Urinary bladder (tissue), 3 donors: ENCODE measurements at regions not wholly inside any gene's neighbourhood (a gene's known extent, or its start where the extent isn't known, plus 50 kb on each side); places are given as distances from the start of the nearest gene placed in this dataset.
"Not testable (repeated sequence)": the region's sequence is repeated elsewhere in the genome, so short reads cannot be mapped to it uniquely, and the experiment has no call there.

Experiments used
- DNase-seq: peaks from one replicate; pipeline ENCODE4 v3.0.0-alpha.2; 2015; ENCODE audit errors: extremely low spot score
- H3K27ac ChIP-seq: one replicate; pipeline ENCODE4 v1.5.1; 2013; ENCODE audit warnings: low read depth, mild to moderate bottlenecking, moderate library complexity
- H3K36me3 ChIP-seq: one replicate; pipeline ENCODE4 v1.6.1; 2013; ENCODE audit warnings: mild to moderate bottlenecking, moderate library complexity; ENCODE audit not compliant: insufficient read depth
- H3K4me1 ChIP-seq: one replicate; pipeline ENCODE4 v1.6.1; 2013; ENCODE audit warnings: mild to moderate bottlenecking, moderate library complexity; ENCODE audit not compliant: insufficient read depth
- H3K4me3 ChIP-seq: one replicate; pipeline ENCODE4 v1.5.1; 2013; ENCODE audit warnings: low read depth, low read length
- WGBS: extraction: QIAGEN DNeasy Blood & Tissue Kit; methylation state at CpG from one replicate; pipeline ENCODE4 v1.1.7; 2013; 5-methylcytosine and 5-hydroxymethylcytosine counted together
- donor health status: healthy with polysubstance abuse.
- donor health status: healthy.

DNA sequence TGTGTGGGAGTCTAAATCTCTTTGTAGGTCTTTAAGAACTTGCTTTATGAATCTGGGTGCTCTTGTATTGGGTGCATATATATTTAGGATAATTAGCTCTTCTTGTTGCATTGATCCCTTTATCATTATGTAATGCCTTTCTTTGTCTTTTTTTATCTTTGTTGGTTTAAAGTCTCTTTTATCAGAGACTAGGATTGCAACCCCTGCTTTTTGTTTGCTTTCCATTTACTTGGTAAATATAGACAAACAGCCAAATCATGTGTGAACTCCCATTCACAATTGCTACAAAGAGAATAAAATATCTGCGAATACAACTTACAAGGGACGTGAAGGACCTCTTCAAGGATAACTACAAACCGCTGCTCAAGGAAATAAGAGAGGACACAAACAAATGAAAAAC, 198.2 kb upstream of the APCDD1 start:
- H3K36me3 ChIP-seq, H3K4me3 ChIP-seq, H3K4me1 ChIP-seq, H3K27ac ChIP-seq, DNase-seq: not testable (repeated sequence)
- WGBS = 96% methylated on average over 3 of the region's 3 CpGs

DNA sequence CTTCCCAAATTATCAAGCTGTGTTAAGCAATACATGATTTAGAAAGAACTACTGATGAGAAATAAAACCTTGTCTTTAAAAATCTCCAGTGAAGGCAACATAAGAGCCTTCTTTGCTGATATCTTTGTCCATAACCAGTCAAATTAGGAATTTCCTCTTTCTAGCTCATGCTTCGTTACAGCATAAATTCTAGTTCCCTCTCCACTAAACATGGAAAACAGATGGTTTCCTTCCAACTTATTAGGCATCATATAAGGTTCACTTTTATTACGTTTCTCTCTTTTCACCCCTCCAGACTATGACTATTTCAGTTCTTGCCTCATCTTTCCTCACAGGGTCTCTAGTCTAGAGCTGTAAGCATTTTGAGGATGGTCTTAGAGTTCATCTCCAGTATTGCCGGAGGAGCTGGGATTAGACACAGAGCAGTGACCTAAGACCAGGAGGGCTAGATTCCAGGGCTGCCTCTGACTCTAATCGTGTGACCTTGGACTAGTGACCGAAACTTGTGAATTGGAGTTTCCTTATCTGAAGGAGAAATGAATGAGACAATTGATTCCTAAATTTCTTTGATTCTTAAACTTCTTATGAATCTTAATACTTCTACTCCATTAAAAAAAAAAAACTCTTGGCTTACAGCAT, 195.5 kb upstream of the APCDD1 start:
- Histone ChIP-seq H3K4me3 (no peak overlapping the region), H3K27ac (no peak overlapping the region), H3K36me3 (no peaks in the 10 kb centered on the region), H3K4me1 (no peaks in the 10 kb centered on the region)
- DNase-seq = no peak
- 67% methylated on average over 5 of the region's 5 CpGs for WGBS

DNA sequence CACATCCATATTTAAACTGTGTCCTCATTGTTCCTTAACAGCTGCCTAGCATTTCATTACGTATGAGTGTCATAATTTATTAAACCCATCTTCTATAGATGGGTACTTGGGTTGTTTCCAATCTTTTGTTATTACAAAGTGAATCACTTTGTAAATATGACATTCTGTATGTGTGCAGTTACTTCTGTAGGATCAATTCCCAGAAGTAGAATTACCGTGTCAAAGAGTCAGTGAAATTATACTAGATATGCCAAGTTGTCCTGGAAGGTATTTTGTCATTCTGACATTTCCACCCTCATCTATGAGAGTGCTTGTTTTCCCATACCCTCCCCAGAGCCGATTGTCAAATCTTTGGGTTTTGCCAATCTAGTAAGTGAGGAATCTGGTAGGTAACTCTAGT, 194.5 kb upstream of the APCDD1 start:
- Histone ChIP-seq H3K4me3 (no peak overlapping the region), H3K27ac (no peak overlapping the region), H3K36me3 (no peaks in the 10 kb centered on the region), H3K4me1 (no peaks in the 10 kb centered on the region)
- 87% methylated on average over 3 of the region's 3 CpGs for WGBS
- DNase-seq = no peak

DNA sequence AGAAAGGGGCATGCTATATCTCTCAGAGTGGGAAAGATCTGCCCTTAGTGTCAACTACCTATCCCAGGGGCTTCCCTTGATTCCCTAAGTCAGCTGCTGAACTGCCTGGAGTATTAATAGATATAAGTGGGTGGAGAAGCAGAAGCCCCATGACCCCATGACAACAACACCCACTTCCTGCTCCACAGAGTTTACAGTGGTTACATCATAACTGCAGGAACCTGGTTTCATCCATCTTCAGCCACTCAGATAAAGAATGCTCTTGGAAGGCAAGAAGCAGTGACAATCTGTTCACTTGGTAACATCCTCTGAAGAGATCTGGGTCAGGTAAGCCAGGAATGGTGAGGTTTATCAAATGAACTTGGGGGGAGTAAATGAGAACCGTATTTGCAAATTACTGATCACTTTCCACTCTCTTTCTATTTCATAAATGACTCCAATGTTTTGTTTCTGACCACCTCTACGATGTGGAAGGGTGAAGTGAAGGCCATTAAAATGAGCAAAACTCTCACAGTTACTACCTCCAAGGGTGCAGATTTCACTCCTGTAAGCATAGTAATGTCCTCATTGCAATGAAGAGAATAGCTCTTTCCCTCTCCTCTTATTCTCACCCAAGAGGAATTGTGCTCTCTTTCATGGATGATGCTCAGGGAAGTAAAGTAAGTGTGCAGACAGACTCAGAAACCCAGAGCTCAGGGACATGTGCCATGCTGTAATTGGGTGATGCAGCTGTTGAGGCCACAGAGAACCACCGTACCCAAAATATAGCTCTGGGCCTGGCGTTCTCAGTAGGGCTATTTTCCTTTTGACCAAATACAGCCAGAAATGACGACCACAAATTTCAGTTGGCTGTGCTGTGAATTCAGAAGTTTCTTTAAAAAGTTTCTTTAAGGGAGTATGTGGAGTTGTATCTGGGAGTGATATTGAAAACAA, 192.8 kb upstream of the APCDD1 start:
- WGBS = 96% methylated on average over 5 of the region's 5 CpGs
- DNase-seq = no peak
- H3K36me3 ChIP-seq = no peaks in the 10 kb centered on the region

DNA sequence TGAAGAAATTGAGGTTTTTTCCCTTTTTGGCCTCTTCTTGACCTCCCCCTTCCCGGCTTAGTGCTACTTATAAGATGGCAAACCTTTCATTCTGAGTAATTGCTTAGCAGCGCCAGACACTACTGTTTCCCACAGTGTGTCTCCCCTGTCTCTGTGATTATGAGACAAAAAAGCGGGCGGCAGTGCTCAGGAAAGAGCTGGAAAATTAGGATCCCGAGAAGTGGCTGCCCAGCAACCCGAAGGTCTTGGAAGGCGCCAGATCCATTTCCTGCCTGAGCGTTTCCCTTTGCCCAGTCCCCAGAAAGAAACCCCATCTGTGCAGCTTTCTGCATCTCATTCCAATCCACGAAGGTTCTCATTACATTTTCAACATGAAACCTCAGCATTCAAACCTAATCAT, 191.9 kb upstream of the APCDD1 start:
- Histone ChIP-seq H3K36me3 (no peaks in the 10 kb centered on the region), H3K4me3 (no peak overlapping the region), H3K27ac (no peak overlapping the region), H3K4me1 (no peaks in the 10 kb centered on the region)
- no peak for DNase-seq
- WGBS = 90% methylated on average over 9 of the region's 9 CpGs

More for the DNA sequence above, 192.8 kb upstream of the APCDD1 start:
- Histone ChIP-seq H3K27ac (no peak overlapping the region), H3K4me3 (no peak overlapping the region), H3K4me1 (no peaks in the 10 kb centered on the region)

DNA sequence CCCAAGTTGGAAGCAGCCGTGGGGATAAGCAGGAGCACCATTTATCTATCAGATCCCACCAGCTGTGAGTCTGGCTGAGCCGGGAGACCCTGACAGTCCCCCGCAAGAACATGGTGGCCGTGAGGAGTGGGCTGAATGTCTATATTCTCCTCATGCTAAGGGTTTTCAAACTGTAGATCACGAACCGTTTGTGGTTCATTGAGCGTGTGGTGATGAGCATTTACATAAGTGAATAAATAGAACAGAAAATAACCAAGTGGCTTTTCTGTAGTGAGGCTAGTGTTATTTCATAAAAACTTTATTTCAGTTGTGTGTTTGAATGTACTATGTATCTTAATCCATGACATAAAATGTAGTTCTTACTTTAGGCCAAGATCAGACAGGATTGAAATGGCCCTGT, 190.2 kb upstream of the APCDD1 start:
- DNase-seq = no peak
- H3K36me3 ChIP-seq = no peaks in the 10 kb centered on the region
- H3K4me3 ChIP-seq = no peak overlapping the region
- H3K4me1 ChIP-seq = no peaks in the 10 kb centered on the region
- H3K27ac ChIP-seq = no peak overlapping the region
- 95% methylated on average over 7 of the region's 7 CpGs for WGBS

DNA sequence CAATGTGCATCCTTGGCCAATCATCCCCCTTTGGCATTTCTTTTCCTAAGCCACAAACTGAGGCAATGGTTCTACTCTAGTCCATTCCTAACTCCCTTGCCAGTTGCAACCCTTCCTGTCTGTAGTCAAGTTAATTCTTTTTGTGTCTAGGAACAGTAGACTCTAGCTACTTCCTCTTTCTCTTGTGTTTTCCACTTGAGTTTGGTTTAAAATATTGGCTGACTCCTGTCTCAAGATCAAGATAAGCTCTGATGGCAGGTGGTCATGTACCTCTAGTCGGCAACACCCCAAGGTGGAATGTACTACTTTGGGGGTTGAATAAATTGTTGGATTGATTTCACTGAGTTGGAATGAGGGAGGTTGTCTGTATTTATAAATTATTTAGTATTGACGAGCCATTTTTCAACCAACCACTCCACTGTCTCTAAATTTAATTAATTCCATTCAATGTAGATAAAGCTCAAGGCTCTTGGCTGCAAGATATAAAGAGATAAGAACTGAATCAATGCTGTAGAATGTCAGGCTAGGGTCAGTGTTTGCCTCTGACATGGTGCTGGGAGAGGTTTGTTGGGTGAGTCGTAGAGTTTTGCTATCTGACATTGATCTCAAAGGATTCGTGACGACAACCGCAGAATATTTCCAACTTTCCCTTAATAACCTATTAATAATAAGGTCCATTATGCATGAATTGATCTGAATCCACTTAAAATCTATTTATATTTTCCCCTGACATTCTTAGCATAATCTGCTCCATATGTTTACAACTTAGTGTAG, 188.7 kb upstream of the APCDD1 start:
- Histone ChIP-seq H3K4me3 (no peak overlapping the region), H3K4me1 (no peaks in the 10 kb centered on the region), H3K27ac (no peak overlapping the region), H3K36me3 (no peaks in the 10 kb centered on the region)
- no peak for DNase-seq
- 67% methylated on average over 6 of the region's 6 CpGs for WGBS

DNA sequence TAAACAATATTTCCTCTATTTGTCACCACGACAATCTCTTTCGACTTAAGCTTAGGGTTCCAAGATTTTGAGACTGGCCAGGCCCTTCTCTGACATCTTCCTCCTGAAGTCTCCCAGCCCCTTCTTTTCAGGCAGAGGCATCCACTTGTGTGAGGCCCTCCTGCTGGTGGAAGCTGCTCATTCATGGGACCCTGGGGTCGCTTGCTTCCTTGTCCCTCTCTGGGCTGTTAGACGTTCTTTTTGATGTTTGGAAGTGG, 188.2 kb upstream of the APCDD1 start:
- no peak for DNase-seq
- Histone ChIP-seq H3K27ac (no peak overlapping the region), H3K4me1 (no peaks in the 10 kb centered on the region), H3K36me3 (no peaks in the 10 kb centered on the region), H3K4me3 (no peak overlapping the region)
- WGBS = 61% methylated on average over 4 of the region's 4 CpGs

DNA sequence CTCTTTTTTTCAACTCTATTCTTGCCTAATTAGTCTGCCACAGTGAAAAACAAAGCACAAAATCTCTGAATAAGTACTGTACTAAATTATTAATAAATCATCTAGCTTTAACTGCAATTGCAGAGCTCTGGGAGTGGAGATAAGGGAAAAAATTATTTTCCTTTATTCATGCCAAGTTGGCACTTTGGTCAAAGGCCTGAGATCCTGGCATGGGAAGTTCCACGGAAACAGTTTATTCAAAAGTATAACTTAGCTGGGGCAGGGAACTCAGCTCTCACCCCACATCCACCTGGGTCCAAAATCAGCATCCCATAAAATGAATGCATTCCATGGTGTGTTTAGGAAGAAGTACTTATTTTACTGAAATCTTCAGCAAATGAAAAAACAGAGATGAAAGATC, 185.2 kb upstream of the APCDD1 start:
- WGBS = 25% methylated on average over 1 of the region's 1 CpG
- no peak overlapping the region for H3K27ac ChIP-seq
- DNase-seq = no peak

DNA sequence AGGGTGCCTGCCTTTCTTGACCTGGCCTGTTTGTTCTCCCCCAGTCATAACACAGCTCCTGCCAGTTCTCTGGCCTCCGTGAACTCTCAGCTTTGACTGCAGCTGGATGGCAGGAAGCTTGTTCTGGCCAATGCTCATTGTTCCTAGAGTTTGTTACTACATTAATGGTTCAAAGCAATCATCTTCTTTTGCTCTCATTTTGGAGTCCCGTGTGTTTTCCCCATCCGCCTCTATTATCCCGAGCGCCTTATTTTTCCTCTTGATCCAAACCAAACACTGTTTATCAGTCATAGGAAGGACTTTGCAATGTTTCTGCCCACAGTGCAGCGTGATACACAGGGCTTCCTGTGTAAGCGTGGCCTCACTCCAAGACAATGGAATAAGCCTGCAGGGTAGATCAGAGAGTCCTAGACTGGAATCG, 184.3 kb upstream of the APCDD1 start:
- WGBS = 55% methylated on average over 8 of the region's 8 CpGs
- Histone ChIP-seq H3K36me3 (no peaks in the 10 kb centered on the region), H3K4me1 (no peaks in the 10 kb centered on the region), H3K4me3 (no peak overlapping the region), H3K27ac (peak overlapping the region; percentile 73)
- no peak for DNase-seq

More for the DNA sequence above, 185.2 kb upstream of the APCDD1 start:
- H3K36me3 ChIP-seq = no peaks in the 10 kb centered on the region
- no peak overlapping the region for H3K4me3 ChIP-seq
- no peaks in the 10 kb centered on the region for H3K4me1 ChIP-seq

DNA sequence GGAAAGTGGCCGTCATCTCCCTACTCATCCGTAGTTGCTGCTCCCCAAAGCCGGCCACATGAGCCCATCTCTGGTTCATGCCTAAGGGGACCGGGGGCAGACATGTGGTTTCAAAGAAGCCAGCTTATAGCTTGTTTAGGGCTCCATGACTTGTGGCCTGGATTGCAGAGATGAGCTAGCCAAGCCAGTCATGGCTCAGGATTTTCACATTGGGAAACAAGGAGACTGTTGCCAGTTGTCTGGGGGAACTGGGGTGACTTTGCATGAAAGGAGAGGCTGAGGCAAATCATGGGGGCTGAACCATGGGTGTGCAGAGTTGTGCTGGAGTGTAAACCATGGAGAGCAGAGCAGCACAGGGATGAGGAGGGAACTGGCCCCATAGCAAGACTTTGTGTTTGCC, 183.0 kb upstream of the APCDD1 start:
- Histone ChIP-seq H3K4me3 (no peak overlapping the region), H3K36me3 (no peaks in the 10 kb centered on the region), H3K27ac (no peak overlapping the region), H3K4me1 (no peaks in the 10 kb centered on the region)
- 98% methylated on average over 4 of the region's 4 CpGs for WGBS
- no peak for DNase-seq

DNA sequence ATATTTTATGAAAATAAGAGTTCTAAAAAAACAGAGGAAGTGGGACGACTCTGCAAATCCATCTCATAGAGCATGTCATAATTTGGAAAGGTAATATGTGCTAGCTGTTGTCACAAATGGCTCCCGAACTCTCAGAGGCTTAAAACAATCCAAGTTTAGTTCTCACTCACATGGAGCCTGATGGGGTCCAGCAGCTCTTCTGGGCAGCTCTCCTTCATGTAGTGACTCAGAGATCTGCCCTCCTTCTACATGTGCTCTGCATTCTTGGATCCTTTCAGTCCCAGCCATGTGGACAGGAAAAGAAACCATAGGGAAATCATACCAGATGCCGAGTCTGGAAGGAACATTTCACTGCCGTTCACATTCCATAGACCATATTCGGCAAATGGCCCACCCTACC, 180.1 kb upstream of the APCDD1 start:
- 64% methylated on average over 5 of the region's 5 CpGs for WGBS
- Histone ChIP-seq H3K27ac (no peak overlapping the region), H3K4me1 (no peaks in the 10 kb centered on the region), H3K4me3 (no peak overlapping the region), H3K36me3 (no peaks in the 10 kb centered on the region)
- no peak for DNase-seq

DNA sequence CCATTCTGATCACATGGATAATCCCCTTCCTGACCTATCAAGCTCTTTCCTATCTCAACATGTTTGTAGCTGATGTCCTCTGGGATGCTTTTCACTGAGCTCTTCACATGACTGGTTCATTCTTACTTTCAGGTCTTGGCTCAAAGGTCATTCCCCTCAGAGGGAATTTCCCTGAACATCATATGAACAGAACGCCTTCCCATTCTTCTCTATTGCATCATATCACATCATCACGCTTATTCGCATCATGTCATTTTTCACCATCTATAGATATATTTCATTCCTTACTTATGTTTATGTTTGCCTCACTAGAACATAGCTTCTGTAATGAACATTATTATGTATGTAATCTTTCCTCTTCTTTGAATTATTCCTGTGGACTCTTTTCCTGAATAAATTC, 178.9 kb upstream of the APCDD1 start:
- DNase-seq = no peak
- WGBS = 96% methylated on average over 3 of the region's 3 CpGs

DNA sequence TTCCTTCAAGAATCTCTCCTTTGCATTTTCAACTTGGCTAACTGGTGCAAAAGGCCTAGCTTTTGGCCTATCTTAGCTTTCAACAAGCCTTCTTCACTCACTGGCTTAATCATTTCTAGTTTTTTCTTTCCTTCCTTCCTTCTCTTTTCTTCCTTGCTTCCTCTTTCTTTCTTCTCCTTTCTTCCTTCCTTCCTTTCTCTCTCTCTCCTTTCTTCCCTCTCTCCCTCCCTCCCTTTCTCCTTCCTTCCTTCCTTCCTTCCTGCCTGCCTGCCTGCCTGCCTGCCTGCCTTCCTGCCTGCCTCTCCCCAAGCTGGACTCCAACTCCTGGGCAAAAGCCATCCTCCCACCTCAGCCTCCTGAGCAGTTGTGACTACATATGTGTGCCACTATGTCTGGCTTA, 176.2 kb upstream of the APCDD1 start:
- H3K4me3 ChIP-seq = no peak overlapping the region
- DNase-seq = no peak
- no peak overlapping the region for H3K27ac ChIP-seq
- no peaks in the 10 kb centered on the region for H3K4me1 ChIP-seq
- H3K36me3 ChIP-seq = no peaks in the 10 kb centered on the region

More for the DNA sequence above, 178.9 kb upstream of the APCDD1 start:
- Histone ChIP-seq H3K36me3 (no peaks in the 10 kb centered on the region), H3K27ac (no peak overlapping the region), H3K4me3 (no peak overlapping the region), H3K4me1 (no peaks in the 10 kb centered on the region)
